OCI-LY1 (cell line): ENCODE measurements at regions not wholly inside any gene's neighbourhood (a gene's known extent, or its start where the extent isn't known, plus 50 kb on each side); places are given as distances from the start of the nearest gene placed in this dataset.

Experiments used
- EZH2 ChIP-seq: fragments of 200-600 bp; sonication (generic), shearing (Covaris generic); IDR thresholded peaks from 2 replicates; pipeline ENCODE4 v1.8.0; 2017; ENCODE audit warnings: borderline replicate concordance, mixed run types, mild to moderate bottlenecking, antibody characterized with exemption, low read length, moderate library complexity, mixed read lengths
- TF ChIP-seq, protein P1 (sequence below): fragments of 200-600 bp; sonication (generic), shearing (Covaris generic); IDR thresholded peaks from 2 replicates; pipeline ENCODE4 v1.5.1; 2017; ENCODE audit warnings: mild to moderate bottlenecking, antibody characterized with exemption, low read length, moderate library complexity, mixed read lengths

DNA sequence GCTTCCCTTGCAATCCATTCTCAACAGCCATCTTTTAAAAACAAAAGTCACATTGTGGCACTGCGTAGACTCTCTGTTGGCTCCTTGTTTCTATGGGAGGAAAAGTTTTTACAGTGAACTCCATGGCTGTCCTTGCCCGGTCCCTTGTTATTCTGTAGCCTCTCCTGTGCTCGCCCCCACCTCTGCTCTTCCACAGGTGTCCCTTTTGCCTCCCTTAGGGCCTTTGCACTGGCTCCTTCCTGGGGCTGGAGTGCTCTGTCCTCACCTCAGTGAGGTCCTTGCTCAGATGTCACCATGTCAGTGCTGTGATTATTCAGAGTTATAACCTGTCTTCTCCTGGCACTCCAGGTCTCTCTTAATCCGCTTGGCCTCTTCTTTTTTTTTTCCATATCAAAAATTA lies 308.8 kb downstream of the DOCK8 start:
- TF ChIP-seq, protein P1, sequence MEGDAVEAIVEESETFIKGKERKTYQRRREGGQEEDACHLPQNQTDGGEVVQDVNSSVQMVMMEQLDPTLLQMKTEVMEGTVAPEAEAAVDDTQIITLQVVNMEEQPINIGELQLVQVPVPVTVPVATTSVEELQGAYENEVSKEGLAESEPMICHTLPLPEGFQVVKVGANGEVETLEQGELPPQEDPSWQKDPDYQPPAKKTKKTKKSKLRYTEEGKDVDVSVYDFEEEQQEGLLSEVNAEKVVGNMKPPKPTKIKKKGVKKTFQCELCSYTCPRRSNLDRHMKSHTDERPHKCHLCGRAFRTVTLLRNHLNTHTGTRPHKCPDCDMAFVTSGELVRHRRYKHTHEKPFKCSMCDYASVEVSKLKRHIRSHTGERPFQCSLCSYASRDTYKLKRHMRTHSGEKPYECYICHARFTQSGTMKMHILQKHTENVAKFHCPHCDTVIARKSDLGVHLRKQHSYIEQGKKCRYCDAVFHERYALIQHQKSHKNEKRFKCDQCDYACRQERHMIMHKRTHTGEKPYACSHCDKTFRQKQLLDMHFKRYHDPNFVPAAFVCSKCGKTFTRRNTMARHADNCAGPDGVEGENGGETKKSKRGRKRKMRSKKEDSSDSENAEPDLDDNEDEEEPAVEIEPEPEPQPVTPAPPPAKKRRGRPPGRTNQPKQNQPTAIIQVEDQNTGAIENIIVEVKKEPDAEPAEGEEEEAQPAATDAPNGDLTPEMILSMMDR: no peak
- no peak for TF ChIP-seq EZH2
